MM.1S (cell line): ENCODE measurements at regions not wholly inside any gene's neighbourhood (a gene's known extent, or its start where the extent isn't known, plus 50 kb on each side); places are given as distances from the start of the nearest gene placed in this dataset.

ENCODE experiments used
- DNase-seq: peaks from one replicate; pipeline ENCODE4 v3.0.0-alpha.2; 2015
- H2AFZ ChIP-seq: fragments of 300-600 bp; sonication (generic); 2 replicates; pipeline ENCODE4 v1.6.0; 2016; ENCODE audit warnings: antibody characterized with exemption, low read length
- H3F3A ChIP-seq: fragments of 300-600 bp; sonication (generic); 2 replicates; pipeline ENCODE4 v1.6.1; 2016; ENCODE audit warnings: mild to moderate bottlenecking, antibody characterized with exemption, low read length, moderate library complexity, mixed read lengths; ENCODE audit not compliant: insufficient read depth
- H3K27ac ChIP-seq: fragments of 300-600 bp; sonication (generic); 2 replicates; pipeline ENCODE4 v1.5.1; 2016; ENCODE audit warnings: mild to moderate bottlenecking, low read length
- H3K27me3 ChIP-seq: fragments of 300-600 bp; sonication (generic); replicated peaks from 2 replicates; pipeline ENCODE4 v1.6.0; 2016; ENCODE audit warnings: low read length; ENCODE audit not compliant: insufficient read depth
- H3K36me3 ChIP-seq: fragments of 300-600 bp; sonication (generic); replicated peaks from 2 replicates; pipeline ENCODE4 v1.6.1; 2016; ENCODE audit warnings: mild to moderate bottlenecking, low read length, mixed read lengths; ENCODE audit not compliant: insufficient read depth
- H3K4me1 ChIP-seq: fragments of 300-600 bp; sonication (generic); 2 replicates; pipeline ENCODE4 v1.6.1; 2016; ENCODE audit warnings: low read length, mixed read lengths
- H3K4me2 ChIP-seq: fragments of 300-600 bp; sonication (generic); 2 replicates; pipeline ENCODE4 v1.6.0; 2016; ENCODE audit warnings: low read depth, low read length
- H3K4me3 ChIP-seq: fragments of 300-600 bp; sonication (generic); 2 replicates; pipeline ENCODE4 v1.5.1; 2016; ENCODE audit warnings: low read length, mixed read lengths
- H3K79me2 ChIP-seq: fragments of 300-600 bp; sonication (generic); 2 replicates; pipeline ENCODE4 v1.6.1; 2016; ENCODE audit warnings: mixed run types, low read length, mixed read lengths
- H3K9ac ChIP-seq: fragments of 300-600 bp; sonication (generic); 2 replicates; pipeline ENCODE4 v1.6.1; 2016; ENCODE audit warnings: low read length, mixed read lengths
- H3K9me2 ChIP-seq: fragments of 300-600 bp; sonication (generic); replicated peaks from 2 replicates; pipeline ENCODE4 v1.6.1; 2016; ENCODE audit warnings: mild to moderate bottlenecking, low read length, mixed read lengths; ENCODE audit not compliant: insufficient read depth
- H3K9me3 ChIP-seq: fragments of 300-600 bp; sonication (generic); replicated peaks from 2 replicates; pipeline ENCODE4 v1.6.1; 2016; ENCODE audit warnings: mild to moderate bottlenecking, low read length, mixed read lengths; ENCODE audit not compliant: insufficient read depth
- H4K20me1 ChIP-seq: fragments of 300-600 bp; sonication (generic); 2 replicates; pipeline ENCODE4 v1.6.1; 2016; ENCODE audit warnings: mild to moderate bottlenecking, low read length, moderate library complexity, mixed read lengths; ENCODE audit not compliant: insufficient read depth
- CTCF ChIP-seq: fragments of 300-600 bp; sonication (generic); IDR thresholded peaks from 2 replicates; pipeline ENCODE4 v1.5.1; 2016; ENCODE audit warnings: antibody characterized with exemption, low read length, mixed read lengths
- EZH2 ChIP-seq: fragments of 300-600 bp; sonication (generic); optimal IDR thresholded peaks from 2 replicates; pipeline ENCODE3; 2017; ENCODE audit warnings: low read depth, mild to moderate bottlenecking, antibody characterized with exemption, low read length, mixed read lengths
- EZH2phosphoT487 ChIP-seq: fragments of 300-600 bp; sonication (generic); IDR thresholded peaks from 2 replicates; pipeline ENCODE4 v1.6.1; 2018; ENCODE audit warnings: antibody characterized with exemption, low read length

GRCh38 chr10:9294132-9294663 lies 1239.7 kb downstream of the GATA3 start:
- Histone ChIP-seq H3K79me2 (no peaks in the 10 kb centered on the region), H3F3A (peaks cover 8% of the 10 kb centered on the region; the same call in 1 of the 2 replicates), H3K36me3 (no peaks in the 10 kb centered on the region), H3K4me1 (peaks cover 17% of the 10 kb centered on the region), H3K9me2 (no peaks in the 10 kb centered on the region), H3K27ac (peak overlapping the region; percentile 37; the same call in 1 of the 2 replicates), H3K27me3 (no peaks in the 10 kb centered on the region), H3K9me3 (no peaks in the 10 kb centered on the region), H4K20me1 (no peaks in the 10 kb centered on the region), H3K4me2 (peak overlapping the region; percentile 41), H3K4me3 (0 out of 2 replicates have a peak overlapping the region, but pooled peaks have one; percentile 5), H2AFZ (peak overlapping the region; percentile 30; the same call in 1 of the 2 replicates), H3K9ac (no peak overlapping the region)
- DNase-seq = peak; percentile 30
- TF ChIP-seq EZH2phosphoT487 = no peak
- no peak for TF ChIP-seq EZH2
- no peak for TF ChIP-seq CTCF

- no peak overlapping the region for H3K9ac ChIP-seq
These were observed 1240.4 kb downstream of the GATA3 start for GRCh38 chr10:9294865-9295264.

GRCh38 chr10:9296190-9296589 lies 1241.7 kb downstream of the GATA3 start:
- Histone ChIP-seq H3K27me3 (no peaks in the 10 kb centered on the region), H3K36me3 (no peaks in the 10 kb centered on the region), H3K4me3 (no peak overlapping the region), H3K79me2 (no peaks in the 10 kb centered on the region), H3F3A (peaks cover 8% of the 10 kb centered on the region; the same call in 1 of the 2 replicates), H3K4me1 (peaks cover 17% of the 10 kb centered on the region), H2AFZ (no peak overlapping the region), H3K9me3 (no peaks in the 10 kb centered on the region), H3K9me2 (no peaks in the 10 kb centered on the region), H3K4me2 (no peak overlapping the region), H3K27ac (no peak overlapping the region), H4K20me1 (no peaks in the 10 kb centered on the region), H3K9ac (no peak overlapping the region)
- TF ChIP-seq EZH2phosphoT487 (no peak), CTCF (no peak), EZH2 (no peak)
- DNase-seq = no peak

More at GRCh38 chr10:9294865-9295264, 1240.4 kb downstream of the GATA3 start:
- Histone ChIP-seq H3K36me3 (no peaks in the 10 kb centered on the region), H3K27me3 (no peaks in the 10 kb centered on the region), H3F3A (peaks cover 8% of the 10 kb centered on the region; the same call in 1 of the 2 replicates), H3K79me2 (no peaks in the 10 kb centered on the region), H3K9me3 (no peaks in the 10 kb centered on the region), H3K9me2 (no peaks in the 10 kb centered on the region), H3K4me2 (peak overlapping the region; percentile 41), H3K4me1 (peaks cover 17% of the 10 kb centered on the region), H4K20me1 (no peaks in the 10 kb centered on the region), H2AFZ (peak overlapping the region; percentile 30; the same call in 1 of the 2 replicates), H3K27ac (peak overlapping the region; percentile 37; the same call in 1 of the 2 replicates), H3K4me3 (no peak overlapping the region)
- TF ChIP-seq EZH2phosphoT487 (no peak), EZH2 (no peak), CTCF (no peak)
- DNase-seq = peak; percentile 41
